WTC11 (cell line): ENCODE measurements at regions not wholly inside any gene's neighbourhood (a gene's known extent, or its start where the extent isn't known, plus 50 kb on each side); places are given as distances from the start of the nearest gene placed in this dataset.

Experiments used
- E2F1 ChIP-seq: sonication (generic); formaldehyde crosslinking; IDR thresholded peaks from 2 replicates; pipeline ENCODE4 v1.8.0; 2022; ENCODE audit warnings: mild to moderate bottlenecking, missing genetic modification reagents
- FOXJ3 ChIP-seq: sonication (generic); formaldehyde crosslinking; IDR thresholded peaks from 2 replicates; pipeline ENCODE4 v1.9.0; 2021; ENCODE audit warnings: missing genetic modification reagents, mild to moderate bottlenecking, borderline replicate concordance
- FOXP1 ChIP-seq: sonication (generic); formaldehyde crosslinking; IDR thresholded peaks from 2 replicates; pipeline ENCODE4 v1.8.0; 2022; ENCODE audit warnings: missing genetic modification reagents, mild to moderate bottlenecking, moderate library complexity, borderline replicate concordance
- HMGXB4 ChIP-seq: sonication (generic); formaldehyde crosslinking; IDR thresholded peaks from 2 replicates; pipeline ENCODE4 v1.8.1; 2023; ENCODE audit warnings: mild to moderate bottlenecking, moderate library complexity, missing genetic modification reagents
- NFE2L1 ChIP-seq: sonication (generic); formaldehyde crosslinking; IDR thresholded peaks from 2 replicates; pipeline ENCODE4 v1.8.1; 2023; ENCODE audit warnings: missing genetic modification reagents
- SP1 ChIP-seq: sonication (generic); formaldehyde crosslinking; conservative IDR thresholded peaks from 2 replicates; pipeline ENCODE4 v1.8.1; 2022; ENCODE audit warnings: missing genetic modification reagents
- TCF7 ChIP-seq: sonication (generic); formaldehyde crosslinking; IDR thresholded peaks from 2 replicates; pipeline ENCODE4 v1.8.0; 2022; ENCODE audit warnings: mild to moderate bottlenecking, low read depth, missing genetic modification reagents, moderate library complexity
- ZNF121 ChIP-seq: sonication (generic); formaldehyde crosslinking; IDR thresholded peaks from 2 replicates; pipeline ENCODE4 v1.8.0; 2023; ENCODE audit warnings: missing genetic modification reagents
- ZNF263 ChIP-seq: sonication (generic); formaldehyde crosslinking; IDR thresholded peaks from 2 replicates; pipeline ENCODE4 v1.8.1; 2022; ENCODE audit warnings: low read depth, mild to moderate bottlenecking, moderate library complexity, missing genetic modification reagents
- ZNF532 ChIP-seq: fragments of 250-450 bp; sonication (Bioruptor Pico); IDR thresholded peaks from 2 replicates; pipeline ENCODE4 v1.9.0; 2021; ENCODE audit warnings: mild to moderate bottlenecking, borderline replicate concordance
- TF ChIP-seq, protein P1 (sequence below): fragments of 200-600 bp; IDR thresholded peaks from 2 replicates; pipeline ENCODE4 v1.8.0; 2022; ENCODE audit warnings: antibody characterized with exemption
- TF ChIP-seq, protein P2 (sequence below): sonication (generic); formaldehyde crosslinking; IDR thresholded peaks from 2 replicates; pipeline ENCODE4 v1.8.1; 2023; ENCODE audit warnings: mild to moderate bottlenecking, missing genetic modification reagents, moderate library complexity
- TF ChIP-seq, protein P3 (sequence below): sonication (generic); formaldehyde crosslinking; IDR thresholded peaks from 2 replicates; pipeline ENCODE4 v1.8.0; 2023; ENCODE audit warnings: mild to moderate bottlenecking, missing genetic modification reagents

- no peak for TF ChIP-seq TCF7
- no peak for TF ChIP-seq E2F1 (CRISPR knock-in tag)
- TF ChIP-seq, protein P1, sequence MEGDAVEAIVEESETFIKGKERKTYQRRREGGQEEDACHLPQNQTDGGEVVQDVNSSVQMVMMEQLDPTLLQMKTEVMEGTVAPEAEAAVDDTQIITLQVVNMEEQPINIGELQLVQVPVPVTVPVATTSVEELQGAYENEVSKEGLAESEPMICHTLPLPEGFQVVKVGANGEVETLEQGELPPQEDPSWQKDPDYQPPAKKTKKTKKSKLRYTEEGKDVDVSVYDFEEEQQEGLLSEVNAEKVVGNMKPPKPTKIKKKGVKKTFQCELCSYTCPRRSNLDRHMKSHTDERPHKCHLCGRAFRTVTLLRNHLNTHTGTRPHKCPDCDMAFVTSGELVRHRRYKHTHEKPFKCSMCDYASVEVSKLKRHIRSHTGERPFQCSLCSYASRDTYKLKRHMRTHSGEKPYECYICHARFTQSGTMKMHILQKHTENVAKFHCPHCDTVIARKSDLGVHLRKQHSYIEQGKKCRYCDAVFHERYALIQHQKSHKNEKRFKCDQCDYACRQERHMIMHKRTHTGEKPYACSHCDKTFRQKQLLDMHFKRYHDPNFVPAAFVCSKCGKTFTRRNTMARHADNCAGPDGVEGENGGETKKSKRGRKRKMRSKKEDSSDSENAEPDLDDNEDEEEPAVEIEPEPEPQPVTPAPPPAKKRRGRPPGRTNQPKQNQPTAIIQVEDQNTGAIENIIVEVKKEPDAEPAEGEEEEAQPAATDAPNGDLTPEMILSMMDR = no peak
- no peak for TF ChIP-seq ZNF121 (CRISPR knock-in tag)
- no peak for TF ChIP-seq SP1 (CRISPR knock-in tag)
- TF ChIP-seq HMGXB4 (CRISPR knock-in tag) = no peak
- TF ChIP-seq ZNF532 (CRISPR knock-in tag) = no peak
- TF ChIP-seq NFE2L1 (CRISPR knock-in tag) = no peak
- no peak for TF ChIP-seq FOXJ3 (CRISPR knock-in tag)
- no peak for TF ChIP-seq FOXP1 (CRISPR knock-in tag)
- TF ChIP-seq, protein P2, sequence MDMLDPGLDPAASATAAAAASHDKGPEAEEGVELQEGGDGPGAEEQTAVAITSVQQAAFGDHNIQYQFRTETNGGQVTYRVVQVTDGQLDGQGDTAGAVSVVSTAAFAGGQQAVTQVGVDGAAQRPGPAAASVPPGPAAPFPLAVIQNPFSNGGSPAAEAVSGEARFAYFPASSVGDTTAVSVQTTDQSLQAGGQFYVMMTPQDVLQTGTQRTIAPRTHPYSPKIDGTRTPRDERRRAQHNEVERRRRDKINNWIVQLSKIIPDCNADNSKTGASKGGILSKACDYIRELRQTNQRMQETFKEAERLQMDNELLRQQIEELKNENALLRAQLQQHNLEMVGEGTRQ (CRISPR knock-in tag) = no peak
- TF ChIP-seq ZNF263 (CRISPR knock-in tag) = no peak
- TF ChIP-seq, protein P3, sequence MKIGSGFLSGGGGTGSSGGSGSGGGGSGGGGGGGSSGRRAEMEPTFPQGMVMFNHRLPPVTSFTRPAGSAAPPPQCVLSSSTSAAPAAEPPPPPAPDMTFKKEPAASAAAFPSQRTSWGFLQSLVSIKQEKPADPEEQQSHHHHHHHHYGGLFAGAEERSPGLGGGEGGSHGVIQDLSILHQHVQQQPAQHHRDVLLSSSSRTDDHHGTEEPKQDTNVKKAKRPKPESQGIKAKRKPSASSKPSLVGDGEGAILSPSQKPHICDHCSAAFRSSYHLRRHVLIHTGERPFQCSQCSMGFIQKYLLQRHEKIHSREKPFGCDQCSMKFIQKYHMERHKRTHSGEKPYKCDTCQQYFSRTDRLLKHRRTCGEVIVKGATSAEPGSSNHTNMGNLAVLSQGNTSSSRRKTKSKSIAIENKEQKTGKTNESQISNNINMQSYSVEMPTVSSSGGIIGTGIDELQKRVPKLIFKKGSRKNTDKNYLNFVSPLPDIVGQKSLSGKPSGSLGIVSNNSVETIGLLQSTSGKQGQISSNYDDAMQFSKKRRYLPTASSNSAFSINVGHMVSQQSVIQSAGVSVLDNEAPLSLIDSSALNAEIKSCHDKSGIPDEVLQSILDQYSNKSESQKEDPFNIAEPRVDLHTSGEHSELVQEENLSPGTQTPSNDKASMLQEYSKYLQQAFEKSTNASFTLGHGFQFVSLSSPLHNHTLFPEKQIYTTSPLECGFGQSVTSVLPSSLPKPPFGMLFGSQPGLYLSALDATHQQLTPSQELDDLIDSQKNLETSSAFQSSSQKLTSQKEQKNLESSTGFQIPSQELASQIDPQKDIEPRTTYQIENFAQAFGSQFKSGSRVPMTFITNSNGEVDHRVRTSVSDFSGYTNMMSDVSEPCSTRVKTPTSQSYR (CRISPR knock-in tag) = no peak
Measured at GRCh38 chr7:24058953-24059352, 225.0 kb upstream of the NPY start.
